GM23338 (cell line): ENCODE measurements at regions not wholly inside any gene's neighbourhood (a gene's known extent, or its start where the extent isn't known, plus 50 kb on each side); places are given as distances from the start of the nearest gene placed in this dataset.

Source experiments
- ATAC-seq: fragments of 200-7000 bp; cut with Tn5 transposase; 3 replicates; pipeline ENCODE4 v1.9.1; 2020
- DNase-seq: peaks from one replicate; pipeline ENCODE4 v3.0.0-alpha.2; 2015; ENCODE audit warnings: low spot score
- H2AFZ ChIP-seq: fragments of 200-600 bp; sonication (generic); 2 replicates; pipeline ENCODE4 v1.8.0; 2016; ENCODE audit warnings: antibody characterized with exemption, mild to moderate bottlenecking, moderate library complexity
- H3F3A ChIP-seq: fragments of 200-600 bp; sonication (generic); replicated peaks from 2 replicates; pipeline ENCODE4 v1.8.0; 2017; ENCODE audit warnings: antibody characterized with exemption, mixed run types, low read depth
- H3K27ac ChIP-seq: fragments of 200-600 bp; sonication (generic); 2 replicates; pipeline ENCODE4 v1.6.1; 2016; ENCODE audit warnings: low read depth
- H3K27me3 ChIP-seq: fragments of 200-600 bp; sonication (generic); 2 replicates; pipeline ENCODE4 v1.8.0; 2016; ENCODE audit warnings: mild to moderate bottlenecking, mixed run types, moderate library complexity; ENCODE audit not compliant: insufficient read depth
- H3K36me3 ChIP-seq: fragments of 200-600 bp; sonication (generic); 2 replicates; pipeline ENCODE4 v1.8.0; 2016; ENCODE audit warnings: mild to moderate bottlenecking; ENCODE audit not compliant: insufficient read depth
- H3K4me1 ChIP-seq: fragments of 200-600 bp; sonication (generic); 2 replicates; pipeline ENCODE4 v1.8.0; 2016; ENCODE audit warnings: mild to moderate bottlenecking, moderate library complexity; ENCODE audit not compliant: insufficient read depth
- H3K4me2 ChIP-seq: fragments of 200-600 bp; sonication (generic); 2 replicates; pipeline ENCODE4 v1.7.1; 2017; ENCODE audit warnings: mixed run types
- H3K4me3 ChIP-seq: fragments of 200-600 bp; sonication (generic); 2 replicates; pipeline ENCODE4 v1.6.1; 2016; ENCODE audit warnings: mixed run types
- H3K79me2 ChIP-seq: fragments of 200-600 bp; sonication (generic); replicated peaks from 2 replicates; pipeline ENCODE4 v1.8.0; 2017; ENCODE audit warnings: mild to moderate bottlenecking; ENCODE audit not compliant: insufficient read depth
- H3K9me2 ChIP-seq: fragments of 200-600 bp; sonication (generic); 2 replicates; pipeline ENCODE4 v1.8.0; 2017; ENCODE audit not compliant: insufficient read depth
- H4K20me1 ChIP-seq: fragments of 200-600 bp; sonication (generic); replicated peaks from 2 replicates; pipeline ENCODE4 v1.8.0; 2017; ENCODE audit warnings: mild to moderate bottlenecking; ENCODE audit not compliant: insufficient read depth
- H3K27ac Mint-ChIP-seq: 2 replicates; pipeline ENCODE4 v1.8.0; 2020; ENCODE audit warnings: inconsistent platforms, mild to moderate bottlenecking, moderate library complexity, mixed read lengths
- H3K27me3 Mint-ChIP-seq: 3 replicates; pipeline ENCODE4 v1.8.0; 2022; ENCODE audit warnings: low read depth, mild to moderate bottlenecking, moderate library complexity, mixed read lengths, inconsistent platforms; ENCODE audit not compliant: insufficient read depth, poor library complexity
- H3K36me3 Mint-ChIP-seq: 3 replicates; pipeline ENCODE4 v1.8.0; 2021; ENCODE audit warnings: low read depth, mild to moderate bottlenecking, inconsistent platforms, moderate library complexity, mixed read lengths
- H3K4me1 Mint-ChIP-seq: 3 replicates; pipeline ENCODE4 v1.8.0; 2020; ENCODE audit warnings: mild to moderate bottlenecking, inconsistent platforms, mixed read lengths
- H3K4me3 Mint-ChIP-seq: 3 replicates; pipeline ENCODE4 v1.8.0; 2021; ENCODE audit warnings: moderate library complexity, mild to moderate bottlenecking, inconsistent platforms, mixed read lengths
- H3K9me3 Mint-ChIP-seq: 3 replicates; pipeline ENCODE4 v1.8.0; 2020; ENCODE audit warnings: moderate library complexity, mild to moderate bottlenecking, inconsistent platforms, mixed read lengths
- CREB1 ChIP-seq: fragments of 250-450 bp; sonication (Bioruptor Pico); IDR thresholded peaks from 2 replicates; pipeline ENCODE4 v1.5.0; 2020; ENCODE audit warnings: low read depth, mild to moderate bottlenecking, moderate library complexity
- CTCF ChIP-seq, 2 experiments: fragments of 200-600 bp in 1 of 2; sonication (generic) in 1 of 2; conservative IDR thresholded peaks; 2 replicates each; pipeline versions ENCODE4 v1.5.1 to v1.6.1; 2016 to 2017; ENCODE audit warnings: antibody characterized with exemption in 2 of 2, low read depth in 2 of 2, mild to moderate bottlenecking in 2 of 2, moderate library complexity in 1 of 2
- EZH2 ChIP-seq: fragments of 200-600 bp; sonication (generic); IDR thresholded peaks from one replicate; pipeline ENCODE4 v1.8.0; 2017; ENCODE audit warnings: antibody characterized with exemption, mild to moderate bottlenecking, low read depth; ENCODE audit not compliant: unreplicated experiment
- EZH2phosphoT487 ChIP-seq: fragments of 200-600 bp; sonication (generic); IDR thresholded peaks from one replicate; pipeline ENCODE4 v1.8.1; 2018; ENCODE audit warnings: antibody characterized with exemption; ENCODE audit not compliant: unreplicated experiment
- JUNB ChIP-seq: IDR thresholded peaks from one replicate; pipeline ENCODE4 v1.6.1; 2016; ENCODE audit warnings: antibody characterized with exemption; ENCODE audit not compliant: unreplicated experiment
- NANOG ChIP-seq: IDR thresholded peaks from 2 replicates; pipeline ENCODE4 v1.6.1; 2016; ENCODE audit warnings: antibody characterized with exemption, borderline replicate concordance
- POLR2AphosphoS5 ChIP-seq: IDR thresholded peaks from 2 replicates; pipeline ENCODE4 v1.6.1; 2016; ENCODE audit warnings: antibody characterized with exemption, low read depth
- REST ChIP-seq: IDR thresholded peaks from one replicate; pipeline ENCODE4 v1.6.1; 2018; ENCODE audit warnings: antibody characterized with exemption; ENCODE audit not compliant: unreplicated experiment
- STAT1 ChIP-seq: IDR thresholded peaks from one replicate; pipeline ENCODE4 v1.6.1; 2016; ENCODE audit warnings: antibody characterized with exemption; ENCODE audit not compliant: unreplicated experiment
- ZNF114 ChIP-seq: fragments of 250-450 bp; sonication (Bioruptor Pico); IDR thresholded peaks from 2 replicates; pipeline ENCODE4 v1.5.0; 2020; ENCODE audit warnings: mild to moderate bottlenecking, moderate library complexity
- ZNF331 ChIP-seq: fragments of 250-450 bp; sonication (Bioruptor Pico); IDR thresholded peaks from 2 replicates; pipeline ENCODE4 v1.5.0; 2020; ENCODE audit warnings: low read depth, mild to moderate bottlenecking, moderate library complexity
- TF ChIP-seq, protein P1 (sequence below): IDR thresholded peaks from 2 replicates; pipeline ENCODE4 v1.6.1; 2016; ENCODE audit warnings: antibody characterized with exemption

DNA sequence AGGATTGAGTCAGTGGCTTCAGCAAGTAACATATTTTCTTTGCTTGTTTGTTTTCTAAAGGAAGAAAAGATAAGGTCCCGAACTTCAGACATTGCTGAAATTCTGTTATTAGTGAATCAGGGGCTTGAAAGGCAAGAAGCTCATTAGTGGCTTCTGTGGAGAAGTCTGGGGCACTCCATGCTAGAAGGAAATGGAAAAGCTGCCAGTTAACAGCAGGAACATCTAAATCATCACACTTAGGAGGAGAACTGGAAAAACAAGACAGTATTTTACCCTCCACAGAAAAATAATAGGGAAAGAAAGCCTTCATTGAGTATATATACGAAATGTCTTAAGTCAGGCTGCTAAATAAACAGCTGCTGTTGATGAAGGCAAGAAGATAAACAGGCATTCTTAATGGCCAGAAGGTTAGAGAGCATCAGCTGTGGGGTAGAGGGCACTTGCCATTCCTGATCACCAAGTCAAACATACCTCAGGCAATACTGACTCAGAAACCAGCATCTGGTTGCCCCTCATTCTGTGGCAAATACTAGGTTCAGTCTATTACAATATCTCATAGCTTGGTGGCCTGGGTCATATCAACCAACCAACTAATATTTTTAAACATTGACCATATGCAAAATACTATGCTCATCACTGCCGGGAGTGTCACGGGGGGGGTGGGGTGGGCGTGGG is 143.2 kb upstream of the TENT5A start:
- Histone ChIP-seq H4K20me1 (no peaks in the 10 kb centered on the region), H3K9me2 (peaks cover under 1% of the 10 kb centered on the region; the same call in 1 of the 2 replicates), H3K27ac (no peak overlapping the region), H3K79me2 (no peaks in the 10 kb centered on the region), H3K36me3 (no peaks in the 10 kb centered on the region), H3K4me3 (no peak overlapping the region), H3K4me2 (no peak overlapping the region; the same call in 1 of the 2 replicates), H3K27me3 (no peaks in the 10 kb centered on the region), H2AFZ (peak overlapping the region; percentile 63; the same call in 1 of the 2 replicates), H3K4me1 (peaks cover 12% of the 10 kb centered on the region; the same call in 1 of the 2 replicates), H3F3A (no peaks in the 10 kb centered on the region)
- Mint-ChIP-seq H3K9me3 (no peaks in the 10 kb centered on the region), H3K36me3 (no peaks in the 10 kb centered on the region), H3K4me1 (peaks cover 10% of the 10 kb centered on the region), H3K4me3 (no peak overlapping the region), H3K27ac (no peak overlapping the region), H3K27me3 (no peaks in the 10 kb centered on the region)
- no peak for DNase-seq
- no peak for TF ChIP-seq CTCF (conservative IDR thresholded peaks at IDR 0.05; ENCODE audit: low read depth in 2 of 2)
- no peak for TF ChIP-seq EZH2phosphoT487
- no peak for ATAC-seq

- TF ChIP-seq REST = no peak
- TF ChIP-seq ZNF331 = no peak
- no peak for TF ChIP-seq CTCF (conservative IDR thresholded peaks at IDR 0.05; ENCODE audit: low read depth in 2 of 2)
- TF ChIP-seq JUNB = no peak
- no peak for TF ChIP-seq ZNF114
- TF ChIP-seq, protein P1, sequence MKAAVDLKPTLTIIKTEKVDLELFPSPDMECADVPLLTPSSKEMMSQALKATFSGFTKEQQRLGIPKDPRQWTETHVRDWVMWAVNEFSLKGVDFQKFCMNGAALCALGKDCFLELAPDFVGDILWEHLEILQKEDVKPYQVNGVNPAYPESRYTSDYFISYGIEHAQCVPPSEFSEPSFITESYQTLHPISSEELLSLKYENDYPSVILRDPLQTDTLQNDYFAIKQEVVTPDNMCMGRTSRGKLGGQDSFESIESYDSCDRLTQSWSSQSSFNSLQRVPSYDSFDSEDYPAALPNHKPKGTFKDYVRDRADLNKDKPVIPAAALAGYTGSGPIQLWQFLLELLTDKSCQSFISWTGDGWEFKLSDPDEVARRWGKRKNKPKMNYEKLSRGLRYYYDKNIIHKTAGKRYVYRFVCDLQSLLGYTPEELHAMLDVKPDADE = no peak
- TF ChIP-seq NANOG = no peak
- no peak for TF ChIP-seq EZH2
- no peak for TF ChIP-seq CREB1 (CRISPR knock-in tag)
- TF ChIP-seq STAT1 = no peak
- TF ChIP-seq POLR2AphosphoS5 = no peak
- TF ChIP-seq EZH2phosphoT487 = no peak
- Mint-ChIP-seq H3K27me3 (no peaks in the 10 kb centered on the region), H3K4me1 (peaks cover 6% of the 10 kb centered on the region), H3K9me3 (no peaks in the 10 kb centered on the region), H3K4me3 (no peak overlapping the region), H3K27ac (no peak overlapping the region), H3K36me3 (no peaks in the 10 kb centered on the region)
- Histone ChIP-seq H3F3A (no peaks in the 10 kb centered on the region), H3K36me3 (no peaks in the 10 kb centered on the region), H3K27me3 (no peaks in the 10 kb centered on the region), H3K27ac (no peak overlapping the region), H3K79me2 (no peaks in the 10 kb centered on the region), H3K4me3 (no peak overlapping the region), H3K4me1 (peaks cover 12% of the 10 kb centered on the region; the same call in 1 of the 2 replicates), H4K20me1 (no peaks in the 10 kb centered on the region), H3K4me2 (no peak overlapping the region), H3K9me2 (no peaks in the 10 kb centered on the region), H2AFZ (peak overlapping the region; percentile 8; the same call in 1 of the 2 replicates)
- DNase-seq (no peak), ATAC-seq (no peak)
Measured at GRCh38 chr6:81894788-81895271, 142.3 kb upstream of the TENT5A start.
